ENCODE measurements at regions not wholly inside any gene's neighbourhood (a gene's known extent, or its start where the extent isn't known, plus 50 kb on each side); places are given as distances from the start of the nearest gene placed in this dataset.

GRCh38 chr5:160507221-160507721, 85.6 kb downstream of the PTTG1 start (continued):
- TF ChIP-seq CUX1 (CRISPR knock-in tag; IDR thresholded peaks at IDR 0.05) (no peak), VEZF1 (CRISPR knock-in tag; IDR thresholded peaks at IDR 0.05) (no peak), ZNF224 (CRISPR knock-in tag; IDR thresholded peaks at IDR 0.05) (no peak), ADNP (tag; IDR thresholded peaks at IDR 0.05) (no peak)
